Brain microvascular endothelial cell (primary cell): ENCODE measurements at regions not wholly inside any gene's neighbourhood (a gene's known extent, or its start where the extent isn't known, plus 50 kb on each side); places are given as distances from the start of the nearest gene placed in this dataset.

Experiments used
- DNase-seq: peaks from one replicate; pipeline ENCODE4 v3.0.0-alpha.2; 2020
- H3K27ac ChIP-seq: fragments of 250-450 bp; sonication (Bioruptor Pico); 2 replicates; pipeline ENCODE4 v1.5.1; 2020; ENCODE audit warnings: mild to moderate bottlenecking, moderate library complexity
- H3K27me3 ChIP-seq: fragments of 250-450 bp; sonication (Bioruptor Pico); replicated peaks from 2 replicates; pipeline ENCODE4 v1.5.1; 2020; ENCODE audit warnings: mild to moderate bottlenecking
- H3K36me3 ChIP-seq: fragments of 250-450 bp; sonication (Bioruptor Pico); replicated peaks from 2 replicates; pipeline ENCODE4 v1.5.1; 2020; ENCODE audit warnings: mild to moderate bottlenecking
- H3K4me3 ChIP-seq: 2 replicates; pipeline ENCODE4 v1.5.1; 2011; ENCODE audit warnings: low read depth, mild to moderate bottlenecking, control low read depth, low read length, moderate library complexity
- CTCF ChIP-seq: IDR thresholded peaks from 2 replicates; pipeline ENCODE4 v1.5.1; 2011; ENCODE audit warnings: low read depth, mild to moderate bottlenecking, moderate library complexity, low read length, control low read depth, inconsistent platforms; ENCODE audit errors: missing control alignments
- in situ Hi-C: cut with HindIII; loops from 2 replicates; pipeline ENCODE4 v1.10.0; 2017; ENCODE audit warnings: low sequenced_read_pairs, low pct_ligation_motif_present

GRCh38 chrX:8245411-8245810 is 74.3 kb upstream of the VCX2 start:
- Histone ChIP-seq H3K27ac (no peak overlapping the region), H3K27me3 (no peaks in the 10 kb centered on the region), H3K36me3 (no peaks in the 10 kb centered on the region), H3K4me3 (no peak overlapping the region)
- in situ Hi-C loops: no loop called here
- TF ChIP-seq CTCF: no peak
- DNase-seq: no peak

DNA sequence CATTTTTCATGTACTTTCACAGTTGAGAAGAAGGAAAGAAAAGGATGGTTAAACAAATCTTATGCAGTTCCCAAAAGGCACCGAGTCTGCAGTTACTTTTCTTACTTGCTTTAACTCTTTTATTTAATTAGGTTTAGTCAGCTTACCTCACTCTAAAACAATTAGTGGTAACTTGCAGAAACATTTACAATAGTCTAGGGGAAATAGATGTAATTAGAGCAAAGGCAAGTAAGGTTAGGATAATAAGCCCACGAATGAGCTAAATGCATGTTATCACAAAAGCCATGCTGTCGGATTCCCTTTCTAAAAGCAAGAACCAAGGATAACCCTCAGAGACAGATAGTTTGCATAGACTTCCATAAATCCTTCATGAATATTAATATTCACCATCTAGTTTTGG is 82.0 kb upstream of the VCX2 start:
- no peak overlapping the region for H3K27ac ChIP-seq
- no peaks in the 10 kb centered on the region for H3K27me3 ChIP-seq
- H3K4me3 ChIP-seq: no peak overlapping the region
- H3K36me3 ChIP-seq: no peaks in the 10 kb centered on the region
- no peak for TF ChIP-seq CTCF
- no peak for DNase-seq
- in situ Hi-C loops: no loop called here

GRCh38 chrX:8254401-8254800 is 83.3 kb upstream of the VCX2 start:
- no peak for TF ChIP-seq CTCF
- DNase-seq: no peak
- Histone ChIP-seq H3K27me3 (no peaks in the 10 kb centered on the region), H3K4me3 (no peak overlapping the region), H3K27ac (no peak overlapping the region), H3K36me3 (no peaks in the 10 kb centered on the region)
- in situ Hi-C loops: no loop called here

DNA sequence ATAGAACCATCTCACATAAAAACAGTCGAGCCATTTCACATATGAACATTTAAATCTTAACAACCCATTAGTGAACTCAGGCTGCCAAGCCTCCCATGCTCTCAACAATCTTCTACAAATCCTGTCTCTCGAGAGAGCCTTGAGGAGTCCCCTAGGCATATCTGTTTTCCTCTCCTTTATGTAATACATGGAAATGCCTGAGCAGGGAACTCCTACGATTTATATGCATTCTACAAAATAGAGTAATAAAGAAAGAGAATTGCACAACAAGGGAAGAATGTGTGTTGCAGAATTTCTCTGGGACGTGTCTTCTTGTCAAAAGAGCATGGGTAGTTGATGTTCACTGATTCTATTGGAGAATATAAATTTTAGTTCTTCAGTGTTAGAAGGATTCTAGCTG is 101.8 kb upstream of the VCX2 start:
- TF ChIP-seq CTCF: no peak
- H3K4me3 ChIP-seq: no peak overlapping the region
- no peak for DNase-seq

DNA sequence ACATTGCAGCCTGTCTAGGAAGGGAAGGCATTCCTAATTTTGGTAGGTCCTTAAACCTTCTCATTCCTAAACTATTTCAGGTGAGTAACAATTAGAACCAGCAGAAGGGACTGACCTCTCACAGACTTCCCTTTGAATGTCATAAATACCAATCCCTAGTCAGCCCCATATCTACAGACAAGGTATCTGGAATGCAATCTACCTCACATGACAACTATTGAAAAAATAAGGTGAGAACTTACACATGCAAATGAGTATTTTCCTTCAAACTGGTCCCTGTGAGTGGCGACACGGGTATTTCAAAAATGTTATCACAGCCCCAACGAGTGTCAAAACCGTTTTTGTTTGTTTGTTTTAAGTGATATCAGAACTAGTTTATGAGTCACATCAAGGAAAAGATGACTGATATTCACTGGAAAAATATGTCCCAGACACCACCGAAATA is 102.4 kb upstream of the VCX2 start:
- no peak for TF ChIP-seq CTCF
- Histone ChIP-seq H3K27ac (peak overlapping the region; percentile 89), H3K27me3 (no peaks in the 10 kb centered on the region), H3K4me3 (no peak overlapping the region), H3K36me3 (no peaks in the 10 kb centered on the region)
- in situ Hi-C loops: no loop called here
- DNase-seq: peak; percentile 61

More for the DNA sequence above, 101.8 kb upstream of the VCX2 start:
- Histone ChIP-seq H3K36me3 (no peaks in the 10 kb centered on the region), H3K27ac (peak overlapping the region; percentile 69), H3K27me3 (no peaks in the 10 kb centered on the region)
- in situ Hi-C loops: no loop called here

- no peak for DNase-seq
- Histone ChIP-seq H3K36me3 (no peaks in the 10 kb centered on the region), H3K4me3 (no peak overlapping the region), H3K27me3 (no peaks in the 10 kb centered on the region), H3K27ac (peak overlapping the region; percentile 89)
- no peak for TF ChIP-seq CTCF
- in situ Hi-C loops: no loop called here
Observed at GRCh38 chrX:8274170-8274569, 103.1 kb upstream of the VCX2 start.
